LNCaP clone FGC (cell line): ENCODE measurements at regions not wholly inside any gene's neighbourhood (a gene's known extent, or its start where the extent isn't known, plus 50 kb on each side); places are given as distances from the start of the nearest gene placed in this dataset.

Experiments
- DNase-seq: peaks from one replicate; pipeline ENCODE4 v3.0.0-alpha.2; 2011; ENCODE audit warnings: low read depth
- H3K4me3 ChIP-seq: 2 replicates; pipeline ENCODE4 v1.5.1; 2011; ENCODE audit warnings: mild to moderate bottlenecking, low read depth, low read length, control low read depth
- TF ChIP-seq, protein P1 (sequence below): IDR thresholded peaks from 2 replicates; pipeline ENCODE4 v1.5.1; 2012; ENCODE audit warnings: mild to moderate bottlenecking; ENCODE audit not compliant: control insufficient read depth, insufficient read depth; ENCODE audit errors: extremely low read depth

DNA sequence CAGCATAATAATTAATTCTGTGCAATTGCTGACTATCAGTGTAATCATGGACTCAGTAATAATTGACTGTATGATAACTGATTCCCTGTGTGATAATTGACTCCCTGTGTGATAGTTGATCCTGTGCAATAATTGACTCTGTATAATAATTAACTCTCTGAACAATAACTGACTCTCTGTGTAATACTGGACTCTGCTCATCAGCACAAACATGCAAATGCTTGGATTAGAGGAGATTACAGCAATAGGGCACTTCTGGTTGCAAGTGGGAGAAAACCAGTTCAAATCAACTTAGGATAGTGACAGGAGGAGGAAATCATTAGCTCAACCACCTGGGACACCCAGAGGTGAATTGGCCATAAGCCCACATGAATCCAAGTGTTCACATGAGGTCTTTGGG, 582.1 kb downstream of the RBFOX1 start:
- TF ChIP-seq, protein P1, sequence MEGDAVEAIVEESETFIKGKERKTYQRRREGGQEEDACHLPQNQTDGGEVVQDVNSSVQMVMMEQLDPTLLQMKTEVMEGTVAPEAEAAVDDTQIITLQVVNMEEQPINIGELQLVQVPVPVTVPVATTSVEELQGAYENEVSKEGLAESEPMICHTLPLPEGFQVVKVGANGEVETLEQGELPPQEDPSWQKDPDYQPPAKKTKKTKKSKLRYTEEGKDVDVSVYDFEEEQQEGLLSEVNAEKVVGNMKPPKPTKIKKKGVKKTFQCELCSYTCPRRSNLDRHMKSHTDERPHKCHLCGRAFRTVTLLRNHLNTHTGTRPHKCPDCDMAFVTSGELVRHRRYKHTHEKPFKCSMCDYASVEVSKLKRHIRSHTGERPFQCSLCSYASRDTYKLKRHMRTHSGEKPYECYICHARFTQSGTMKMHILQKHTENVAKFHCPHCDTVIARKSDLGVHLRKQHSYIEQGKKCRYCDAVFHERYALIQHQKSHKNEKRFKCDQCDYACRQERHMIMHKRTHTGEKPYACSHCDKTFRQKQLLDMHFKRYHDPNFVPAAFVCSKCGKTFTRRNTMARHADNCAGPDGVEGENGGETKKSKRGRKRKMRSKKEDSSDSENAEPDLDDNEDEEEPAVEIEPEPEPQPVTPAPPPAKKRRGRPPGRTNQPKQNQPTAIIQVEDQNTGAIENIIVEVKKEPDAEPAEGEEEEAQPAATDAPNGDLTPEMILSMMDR = no peak

DNA sequence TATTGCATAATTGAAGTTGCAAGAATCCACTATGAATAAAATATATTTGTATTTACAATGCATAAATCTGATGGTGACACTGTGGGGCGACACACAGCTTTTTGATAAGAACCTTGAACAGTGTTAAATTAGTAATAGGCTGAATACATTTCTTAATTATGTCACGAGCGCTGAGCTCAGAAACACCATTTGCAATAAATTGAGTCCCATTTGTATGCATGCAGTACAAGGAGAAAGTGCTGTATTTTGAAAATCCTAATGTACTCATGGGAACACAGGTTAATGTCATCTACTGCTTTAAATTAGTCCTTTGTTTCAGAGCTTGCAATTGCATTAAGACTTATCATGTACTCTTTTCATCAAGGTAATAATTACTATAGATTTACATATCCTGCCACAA, 579.5 kb downstream of the RBFOX1 start:
- no peak overlapping the region for H3K4me3 ChIP-seq
- TF ChIP-seq, protein P1 = no peak
- DNase-seq = no peak

More for the DNA sequence above, 582.1 kb downstream of the RBFOX1 start:
- DNase-seq = no peak
- no peak overlapping the region for H3K4me3 ChIP-seq

DNA sequence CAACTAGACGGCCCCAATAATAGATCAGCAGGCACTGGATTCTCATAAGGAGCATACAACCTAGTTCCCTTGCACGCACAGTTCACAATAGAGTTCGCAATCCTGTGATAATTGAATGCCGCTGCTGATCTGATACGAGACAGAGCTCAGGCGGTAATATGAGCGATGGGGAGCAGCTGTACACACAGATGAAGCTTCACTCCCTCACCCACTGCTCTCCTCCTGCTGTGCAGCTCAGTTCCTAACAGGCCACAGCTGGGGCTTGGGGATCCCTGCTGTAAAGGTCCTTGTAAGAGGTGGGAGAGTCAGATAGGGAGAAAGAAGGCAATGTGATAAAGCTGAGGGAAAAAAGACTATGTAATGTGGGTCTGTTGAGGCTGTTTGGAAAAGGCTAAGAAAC, 577.5 kb downstream of the RBFOX1 start:
- TF ChIP-seq, protein P1 = no peak
- DNase-seq = no peak

DNA sequence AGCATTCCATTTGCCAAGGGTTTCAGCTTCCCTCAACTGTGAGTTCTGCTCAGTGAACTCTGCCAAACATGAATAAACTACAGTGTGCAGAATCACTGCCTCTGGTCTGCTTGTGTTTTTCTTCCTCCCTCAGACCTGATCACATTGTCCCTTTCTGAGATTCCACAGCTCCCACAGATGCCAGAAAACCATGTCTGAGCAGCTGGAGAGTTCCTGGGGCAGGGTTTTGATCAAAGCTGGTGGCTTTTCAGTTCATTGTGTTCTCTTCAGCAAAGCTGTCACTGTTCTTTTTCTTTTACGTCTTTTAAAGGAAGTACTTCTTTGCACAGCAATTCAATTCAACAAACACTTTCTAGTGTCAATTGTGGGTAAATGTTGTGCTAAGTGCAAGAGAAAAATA, 555.8 kb downstream of the RBFOX1 start:
- H3K4me3 ChIP-seq = no peak overlapping the region
- TF ChIP-seq, protein P1 = no peak
- DNase-seq = no peak

More for the DNA sequence above, 577.5 kb downstream of the RBFOX1 start:
- H3K4me3 ChIP-seq = no peak overlapping the region

DNA sequence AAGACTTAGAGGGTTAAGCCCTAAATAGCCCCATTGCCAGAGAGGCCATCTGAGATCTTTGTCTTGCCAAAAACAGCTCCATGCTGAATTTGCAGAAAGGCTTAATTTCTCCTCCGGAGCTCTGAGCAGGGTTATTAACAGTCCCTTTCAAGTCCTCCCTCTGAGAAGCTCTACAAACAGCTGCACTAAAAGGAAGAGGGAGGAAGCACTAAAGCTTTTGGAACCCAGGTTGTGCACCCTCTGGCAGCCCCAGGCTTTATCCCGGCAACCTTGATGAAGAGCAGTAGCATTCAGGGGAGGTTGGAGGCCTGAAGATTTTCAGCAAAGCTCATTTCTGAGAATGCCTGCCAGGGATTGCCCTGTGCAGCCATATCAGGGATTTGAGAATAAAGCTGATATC, 554.7 kb downstream of the RBFOX1 start:
- no peak for DNase-seq
- TF ChIP-seq, protein P1 = no peak
- H3K4me3 ChIP-seq = no peak overlapping the region

DNA sequence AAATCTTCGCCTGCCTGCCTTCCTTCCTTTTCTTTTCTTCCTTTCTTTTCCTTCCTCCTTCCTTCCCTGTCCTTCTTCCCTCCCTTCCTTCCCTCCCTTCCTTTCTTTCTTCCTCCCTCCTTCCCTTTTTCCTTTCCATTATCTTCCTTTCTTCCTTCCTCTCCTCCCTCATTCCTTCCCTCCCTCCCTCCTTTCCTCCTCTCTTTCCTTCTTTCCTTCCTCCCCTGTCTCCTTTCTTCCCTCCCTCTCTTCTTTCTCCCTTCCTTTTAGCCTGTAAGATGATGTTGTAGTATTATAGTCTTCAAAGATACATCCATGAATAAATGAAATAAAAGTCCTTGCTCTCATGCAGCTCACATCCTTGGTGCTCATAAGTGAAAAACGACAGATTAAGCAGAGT, 539.3 kb downstream of the RBFOX1 start:
- no peak overlapping the region for H3K4me3 ChIP-seq
- TF ChIP-seq, protein P1 = no peak
- DNase-seq = no peak

DNA sequence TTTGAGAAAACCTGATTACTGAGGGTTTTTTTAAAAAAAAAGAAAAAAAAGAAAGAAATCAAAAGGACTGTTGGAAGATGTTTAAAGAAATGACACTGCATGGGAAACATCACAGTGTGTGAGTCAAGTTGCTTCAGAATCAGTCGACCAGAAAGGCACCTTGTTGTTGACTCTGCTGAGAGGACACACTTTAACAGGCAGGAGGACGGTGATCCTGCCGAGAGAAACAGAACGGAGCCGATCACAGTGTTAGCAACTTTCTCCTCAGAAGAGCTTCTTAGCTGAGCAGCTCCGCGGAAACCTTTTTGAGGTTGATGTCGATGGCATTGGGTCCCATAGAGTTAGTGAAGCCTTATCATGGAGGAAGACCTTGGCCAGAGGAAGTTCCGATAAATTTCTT, 538.7 kb downstream of the RBFOX1 start:
- no peak overlapping the region for H3K4me3 ChIP-seq
- no peak for DNase-seq
- TF ChIP-seq, protein P1 = no peak
